Fibroblast of lung (primary cell): ENCODE measurements at regions not wholly inside any gene's neighbourhood (a gene's known extent, or its start where the extent isn't known, plus 50 kb on each side); places are given as distances from the start of the nearest gene placed in this dataset.

ENCODE experiments used
- EZH2 ChIP-seq: IDR thresholded peaks from 2 replicates; pipeline ENCODE4 v1.5.1; 2012; ENCODE audit warnings: low read length, control low read depth, mild to moderate bottlenecking; ENCODE audit errors: missing control alignments
- TF ChIP-seq, protein P1 (sequence below), 2 donors: IDR thresholded peaks in 1 of 2; conservative IDR thresholded peaks in 1 of 2; 1 replicate in 1 of 2; 2 replicates in 1 of 2; pipeline ENCODE4 v1.5.1; 2011 to 2012; ENCODE audit warnings: low read length in 2 of 2, control low read depth in 1 of 2, inconsistent platforms in 1 of 2, low read depth in 1 of 2, mild to moderate bottlenecking in 1 of 2

DNA sequence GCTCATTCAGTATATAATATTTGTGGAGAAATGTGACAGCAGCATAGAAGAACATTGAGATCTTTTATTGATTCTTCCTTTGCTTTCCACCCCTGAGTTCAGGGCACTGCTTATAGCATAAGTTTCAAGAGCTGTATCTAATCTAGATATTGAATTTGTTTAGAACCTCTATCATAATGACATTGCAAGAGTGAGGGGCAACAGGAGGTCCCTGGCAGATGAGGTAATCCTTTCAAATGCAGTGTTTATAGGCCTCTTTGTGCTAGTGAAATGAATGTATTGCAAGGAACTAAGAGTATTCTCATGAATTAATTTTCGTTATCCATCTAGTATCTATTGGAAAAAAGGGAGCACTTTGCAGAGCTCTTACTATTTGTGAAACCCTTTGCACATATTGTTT, 167.2 kb upstream of the FERD3L start:
- TF ChIP-seq, protein P1, sequence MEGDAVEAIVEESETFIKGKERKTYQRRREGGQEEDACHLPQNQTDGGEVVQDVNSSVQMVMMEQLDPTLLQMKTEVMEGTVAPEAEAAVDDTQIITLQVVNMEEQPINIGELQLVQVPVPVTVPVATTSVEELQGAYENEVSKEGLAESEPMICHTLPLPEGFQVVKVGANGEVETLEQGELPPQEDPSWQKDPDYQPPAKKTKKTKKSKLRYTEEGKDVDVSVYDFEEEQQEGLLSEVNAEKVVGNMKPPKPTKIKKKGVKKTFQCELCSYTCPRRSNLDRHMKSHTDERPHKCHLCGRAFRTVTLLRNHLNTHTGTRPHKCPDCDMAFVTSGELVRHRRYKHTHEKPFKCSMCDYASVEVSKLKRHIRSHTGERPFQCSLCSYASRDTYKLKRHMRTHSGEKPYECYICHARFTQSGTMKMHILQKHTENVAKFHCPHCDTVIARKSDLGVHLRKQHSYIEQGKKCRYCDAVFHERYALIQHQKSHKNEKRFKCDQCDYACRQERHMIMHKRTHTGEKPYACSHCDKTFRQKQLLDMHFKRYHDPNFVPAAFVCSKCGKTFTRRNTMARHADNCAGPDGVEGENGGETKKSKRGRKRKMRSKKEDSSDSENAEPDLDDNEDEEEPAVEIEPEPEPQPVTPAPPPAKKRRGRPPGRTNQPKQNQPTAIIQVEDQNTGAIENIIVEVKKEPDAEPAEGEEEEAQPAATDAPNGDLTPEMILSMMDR (conservative IDR thresholded peaks at IDR 0.05 in 1 of 2, IDR thresholded peaks at IDR 0.05 in 1 of 2; ENCODE audit: low read depth in 1 of 2, low read length in 2 of 2): no peak
- no peak for TF ChIP-seq EZH2
